MCF 10A (cell line): ENCODE measurements at regions not wholly inside any gene's neighbourhood (a gene's known extent, or its start where the extent isn't known, plus 50 kb on each side); places are given as distances from the start of the nearest gene placed in this dataset.

ENCODE experiments used
- BruUV-seq: library from RNA; stranded (reverse); fragments of 400-500 nt; replicated peaks from 2 replicates; lab custom pipeline; 2021; lab: Mats Ljungman, UMichigan
- CTCF ChIA-PET: fragments of 300-600 bp; sonication (Branson Sonifier 250); formaldehyde crosslinking; extraction: SDS; loops from one replicate; lab custom pipeline; 2021; ENCODE audit warnings: antibody characterized with exemption, inconsistent platforms; lab: Yijun Ruan, JAX
- POLR2A ChIA-PET: fragments of 300-600, 350-650 bp; sonication (Branson Sonifier 250); formaldehyde crosslinking; extraction: SDS; loops from one replicate; lab custom pipeline; 2020; ENCODE audit warnings: antibody characterized with exemption, inconsistent platforms; lab: Yijun Ruan, JAX
- DNase-seq: peaks from one replicate; pipeline ENCODE4 v3.0.0-alpha.2; 2018; ENCODE audit not compliant: unreplicated experiment
- H3K27ac Mint-ChIP-seq: one replicate; pipeline ENCODE4 v1.8.0; 2022; ENCODE audit warnings: mild to moderate bottlenecking, low read depth, mixed read lengths; ENCODE audit not compliant: unreplicated experiment
- H3K27me3 Mint-ChIP-seq: one replicate; pipeline ENCODE4 v1.8.0; 2022; ENCODE audit warnings: mixed read lengths; ENCODE audit not compliant: insufficient read depth, unreplicated experiment
- H3K36me3 Mint-ChIP-seq: one replicate; pipeline ENCODE4 v1.8.0; 2022; ENCODE audit warnings: mild to moderate bottlenecking, moderate library complexity, mixed read lengths; ENCODE audit not compliant: insufficient read depth, unreplicated experiment
- H3K4me1 Mint-ChIP-seq: one replicate; pipeline ENCODE4 v1.8.0; 2022; ENCODE audit warnings: mixed read lengths; ENCODE audit not compliant: insufficient read depth, unreplicated experiment
- H3K4me3 Mint-ChIP-seq: one replicate; pipeline ENCODE4 v1.8.0; 2022; ENCODE audit warnings: mild to moderate bottlenecking, moderate library complexity, mixed read lengths; ENCODE audit not compliant: unreplicated experiment
- H3K9me3 Mint-ChIP-seq: one replicate; pipeline ENCODE4 v1.8.0; 2022; ENCODE audit warnings: mixed read lengths; ENCODE audit not compliant: unreplicated experiment
- intact Hi-C: fragments of 100-400 bp; cut with micrococcal nuclease; formaldehyde crosslinking; loops from 2 replicates; pipeline ENCODE4 v1.14.1; 2022
- TF ChIP-seq, protein P1 (sequence below): fragments of 200-600 bp; IDR thresholded peaks from one replicate; pipeline ENCODE4 v1.8.0; 2022; ENCODE audit warnings: antibody characterized with exemption, mild to moderate bottlenecking; ENCODE audit not compliant: unreplicated experiment

DNA sequence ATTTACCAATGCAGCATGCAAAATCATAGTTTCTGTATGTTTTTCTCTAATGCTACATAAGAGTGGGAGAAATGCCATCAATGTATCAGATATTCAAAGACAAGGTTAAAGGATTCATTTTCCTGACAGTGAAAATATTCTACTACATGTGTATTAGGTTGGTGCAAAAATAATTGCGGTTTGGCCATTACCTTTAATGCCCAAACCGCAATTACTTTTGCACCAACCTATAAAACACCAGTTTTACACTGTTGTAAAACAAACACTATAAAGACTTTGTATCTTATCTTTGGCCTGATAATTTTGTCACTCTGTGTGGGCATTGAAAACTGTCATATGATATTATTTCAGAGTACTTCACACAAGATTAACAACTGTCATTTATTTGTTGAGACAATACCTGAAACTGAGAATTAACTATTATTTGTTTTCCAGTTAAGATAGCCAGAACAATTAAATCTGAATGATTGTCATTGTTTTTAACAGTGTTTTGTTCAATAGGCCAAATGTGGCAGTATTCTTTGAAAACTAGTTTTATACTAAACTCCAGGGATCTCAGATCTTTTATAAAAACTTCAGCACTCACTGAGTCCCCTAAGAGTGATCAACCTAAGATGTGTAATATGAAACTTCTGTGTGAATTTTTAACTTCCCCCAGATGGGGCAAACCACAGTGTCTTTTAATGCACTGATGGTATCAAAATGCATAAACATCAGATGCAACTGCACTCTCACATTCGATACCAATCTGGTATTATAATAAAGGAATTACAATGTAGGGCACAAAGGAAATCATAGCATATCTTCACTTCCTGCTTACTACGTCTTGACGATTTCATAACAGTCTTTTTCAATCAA lies 53.8 kb upstream of the FBN2 start:
- intact Hi-C loops: no loop called here
- Mint-ChIP-seq H3K9me3 (no peaks in the 10 kb centered on the region), H3K4me1 (no peaks in the 10 kb centered on the region), H3K27ac (no peak overlapping the region), H3K36me3 (no peaks in the 10 kb centered on the region), H3K4me3 (no peak overlapping the region), H3K27me3 (no peaks in the 10 kb centered on the region)
- POLR2A ChIA-PET: no interaction called here
- TF ChIP-seq, protein P1, sequence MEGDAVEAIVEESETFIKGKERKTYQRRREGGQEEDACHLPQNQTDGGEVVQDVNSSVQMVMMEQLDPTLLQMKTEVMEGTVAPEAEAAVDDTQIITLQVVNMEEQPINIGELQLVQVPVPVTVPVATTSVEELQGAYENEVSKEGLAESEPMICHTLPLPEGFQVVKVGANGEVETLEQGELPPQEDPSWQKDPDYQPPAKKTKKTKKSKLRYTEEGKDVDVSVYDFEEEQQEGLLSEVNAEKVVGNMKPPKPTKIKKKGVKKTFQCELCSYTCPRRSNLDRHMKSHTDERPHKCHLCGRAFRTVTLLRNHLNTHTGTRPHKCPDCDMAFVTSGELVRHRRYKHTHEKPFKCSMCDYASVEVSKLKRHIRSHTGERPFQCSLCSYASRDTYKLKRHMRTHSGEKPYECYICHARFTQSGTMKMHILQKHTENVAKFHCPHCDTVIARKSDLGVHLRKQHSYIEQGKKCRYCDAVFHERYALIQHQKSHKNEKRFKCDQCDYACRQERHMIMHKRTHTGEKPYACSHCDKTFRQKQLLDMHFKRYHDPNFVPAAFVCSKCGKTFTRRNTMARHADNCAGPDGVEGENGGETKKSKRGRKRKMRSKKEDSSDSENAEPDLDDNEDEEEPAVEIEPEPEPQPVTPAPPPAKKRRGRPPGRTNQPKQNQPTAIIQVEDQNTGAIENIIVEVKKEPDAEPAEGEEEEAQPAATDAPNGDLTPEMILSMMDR: no peak
- CTCF ChIA-PET: no interaction called here
- DNase-seq: no peak
- BruUV-seq: no TSS peak

DNA sequence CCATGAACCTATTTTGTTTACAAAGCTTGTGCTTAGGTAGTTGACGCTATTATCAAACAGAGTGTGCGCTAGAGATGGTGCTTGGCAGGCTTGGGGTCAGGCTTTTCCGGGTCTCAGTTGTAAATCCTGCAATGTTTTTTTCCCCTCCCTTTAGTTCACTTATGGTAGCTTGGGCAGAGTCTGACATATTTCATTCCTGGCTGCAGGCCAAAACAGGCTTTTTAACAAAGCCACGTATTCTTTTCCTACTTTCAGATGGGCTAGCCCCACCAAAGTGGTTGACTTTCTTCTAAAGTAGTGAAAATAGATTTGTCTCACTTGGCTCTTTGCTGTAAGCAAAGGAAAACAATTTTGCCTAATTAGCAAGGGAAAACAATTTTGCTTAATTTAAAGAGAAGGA lies 58.0 kb upstream of the FBN2 start:
- H3K4me1 Mint-ChIP-seq: no peaks in the 10 kb centered on the region
- H3K4me3 Mint-ChIP-seq: no peak overlapping the region
- DNase-seq: peak; percentile 37
- CTCF ChIA-PET: no interaction called here
- TF ChIP-seq, protein P1: no peak
- H3K27ac Mint-ChIP-seq: no peak overlapping the region
- H3K27me3 Mint-ChIP-seq: no peaks in the 10 kb centered on the region
- no TSS peak for BruUV-seq
- H3K9me3 Mint-ChIP-seq: no peaks in the 10 kb centered on the region
- POLR2A ChIA-PET: interaction anchor here (1.2 kb wide), 1 partner anchor 80 kb away, joined by 3 read pairs; no protein-coding TSS in a partner anchor
- intact Hi-C loops: no loop called here
- H3K36me3 Mint-ChIP-seq: no peaks in the 10 kb centered on the region

GRCh38 chr5:128597156-128597555 lies 59.1 kb upstream of the FBN2 start:
- Mint-ChIP-seq H3K36me3 (peaks cover 3% of the 10 kb centered on the region), H3K27ac (no peak overlapping the region), H3K4me1 (no peaks in the 10 kb centered on the region), H3K4me3 (no peak overlapping the region), H3K9me3 (peaks cover 9% of the 10 kb centered on the region), H3K27me3 (no peaks in the 10 kb centered on the region)
- TF ChIP-seq, protein P1: no peak
- CTCF ChIA-PET: no interaction called here
- intact Hi-C loops: no loop called here
- DNase-seq: no peak
- BruUV-seq: no TSS peak
- POLR2A ChIA-PET: interaction anchor here (1.2 kb wide), 1 partner anchor 79 kb away, joined by 3 read pairs; no protein-coding TSS in a partner anchor

GRCh38 chr5:128613128-128613527 lies 75.1 kb upstream of the FBN2 start:
- Mint-ChIP-seq H3K4me1 (no peaks in the 10 kb centered on the region), H3K27me3 (no peaks in the 10 kb centered on the region), H3K4me3 (no peak overlapping the region), H3K36me3 (no peaks in the 10 kb centered on the region), H3K9me3 (no peaks in the 10 kb centered on the region), H3K27ac (no peak overlapping the region)
- ChIA-PET CTCF (no interaction called here), POLR2A (no interaction called here)
- DNase-seq: peak; percentile 30
- intact Hi-C loops: no loop called here
- TF ChIP-seq, protein P1: no peak
- BruUV-seq: no TSS peak
